Tibial nerve (tissue), 4 donors: ENCODE measurements at regions not wholly inside any gene's neighbourhood (a gene's known extent, or its start where the extent isn't known, plus 50 kb on each side); places are given as distances from the start of the nearest gene placed in this dataset.
A peak's percentile ranks its signal among the peaks of the same experiment; 100 is the strongest.

Experiments used
- DNase-seq, 2 donors: peaks; one replicate each; pipeline ENCODE4 v3.0.0-alpha.2; 2019; ENCODE audit warnings: low spot score in 2 of 2
- H3K27ac ChIP-seq, 4 donors: fragments of 200-600 bp; sonication (generic) in 3 of 4; one replicate each; pipeline ENCODE4 v1.5.1; 2017 to 2019; ENCODE audit warnings: mild to moderate bottlenecking in 1 of 4
- H3K27me3 ChIP-seq, 2 donors: fragments of 200-600 bp; sonication (generic) in 1 of 2; one replicate each; pipeline versions ENCODE4 v1.5.1 to v1.6.0; 2017 to 2019
- H3K36me3 ChIP-seq, 3 donors: fragments of 200-600 bp; sonication (generic); one replicate each; pipeline ENCODE4 v1.5.1; 2018 to 2019
- H3K4me1 ChIP-seq, 4 donors: fragments of 200-600 bp; sonication (generic) in 3 of 4; one replicate each; pipeline ENCODE4 v1.5.1; 2017 to 2019
- H3K4me3 ChIP-seq, 4 donors: fragments of 200-600 bp; sonication (generic) in 3 of 4; one replicate each; pipeline ENCODE4 v1.5.1; 2017 to 2019; ENCODE audit warnings: mild to moderate bottlenecking in 1 of 4, moderate library complexity in 1 of 4
- H3K9me3 ChIP-seq, 4 donors: fragments of 200-600 bp; sonication (generic) in 3 of 4; one replicate each; pipeline ENCODE4 v1.5.1; 2017 to 2019
- EP300 ChIP-seq, 2 donors: sonication (generic); formaldehyde crosslinking; IDR thresholded peaks; one replicate each; pipeline ENCODE4 v1.6.1; 2017; ENCODE audit warnings: antibody characterized with exemption in 2 of 2, mild to moderate bottlenecking in 1 of 2
- POLR2A ChIP-seq, 2 donors: fragments of 450-650 bp; IDR thresholded peaks; one replicate each; pipeline ENCODE4 v1.6.1; 2017; ENCODE audit warnings: antibody characterized with exemption in 2 of 2, mild to moderate bottlenecking in 2 of 2, moderate library complexity in 2 of 2
- WGBS, 2 donors: methylation state at CpG; one replicate each; pipeline ENCODE4 v1.1.5; 2018; 5-methylcytosine and 5-hydroxymethylcytosine counted together
- TF ChIP-seq, protein P1 (sequence below), 5 experiments: fragments of 200-600 bp in 3 of 5; fragments of 450-650 bp in 2 of 5; sonication (generic) in 3 of 5; IDR thresholded peaks; one replicate each; pipeline ENCODE4 v1.5.1; 2016 to 2019; ENCODE audit warnings: antibody characterized with exemption in 5 of 5, mild to moderate bottlenecking in 3 of 5, moderate library complexity in 2 of 5

DNA sequence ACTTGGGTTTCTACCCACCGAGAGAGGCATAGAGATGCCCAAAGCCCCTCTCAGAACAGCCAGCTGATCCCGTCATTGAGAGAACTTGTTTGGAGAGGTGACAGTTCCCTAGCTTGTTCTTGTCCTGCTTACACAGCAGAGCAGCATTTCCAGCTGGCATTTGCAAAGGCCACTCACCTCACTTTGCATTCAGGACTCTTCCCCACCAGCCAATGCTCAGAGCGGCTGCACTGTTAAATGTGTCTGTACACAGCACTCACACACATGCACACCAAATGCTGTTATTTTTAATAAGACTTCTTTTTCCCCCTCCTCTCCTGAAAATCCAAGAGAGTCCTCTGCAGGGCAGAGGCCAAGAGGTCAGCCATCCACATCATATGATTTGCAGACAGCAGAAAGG lies 104.6 kb upstream of the SLC14A2 start:
- WGBS, 2 donors, result 73 to 78% methylated on average over 3 of the region's 3 CpGs

DNA sequence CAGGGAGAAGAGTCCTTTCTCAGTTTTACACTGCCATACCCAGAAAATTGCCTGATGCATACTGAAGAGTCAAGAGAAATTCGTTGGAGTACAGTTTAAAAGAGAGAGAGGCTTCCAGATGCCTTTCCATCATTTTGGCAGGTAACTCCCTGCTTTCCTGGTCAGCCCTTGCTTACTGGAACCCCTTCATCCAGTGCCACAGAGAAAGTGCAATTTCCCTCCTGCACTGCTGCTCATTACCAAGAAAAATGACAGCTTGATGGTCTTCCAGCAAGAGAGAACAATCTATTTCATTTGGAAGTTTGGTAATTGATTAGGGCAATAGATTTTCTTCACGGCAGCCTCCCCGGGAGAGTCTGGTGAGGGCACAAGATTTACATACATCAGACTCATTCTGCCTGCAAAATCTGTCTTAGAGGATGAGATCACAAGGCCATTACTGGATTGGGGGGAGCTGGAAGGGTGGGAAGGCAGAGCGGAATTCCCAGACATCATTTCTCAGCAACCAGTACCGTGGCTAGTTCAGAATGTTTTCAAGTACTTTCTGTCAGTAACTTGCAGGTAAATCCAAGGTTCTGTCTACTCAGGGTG lies 102.8 kb upstream of the SLC14A2 start:
- WGBS, 2 donors, result 69 to 76% methylated on average over 5 of the region's 5 CpGs
- DNase-seq, result no peak
- no peak overlapping the region for H3K4me3 ChIP-seq

More for the DNA sequence above, 104.6 kb upstream of the SLC14A2 start:
- Histone ChIP-seq H3K27me3 (no peaks in the 10 kb centered on the region), H3K36me3 (no peaks in the 10 kb centered on the region), H3K27ac (no peak overlapping the region), H3K4me1 (peaks cover 0 to 10% (median 0%) of the 10 kb centered on the region in 4 donors), H3K9me3 (no peaks in the 10 kb centered on the region), H3K4me3 (no peak overlapping the region)
- no peak for TF ChIP-seq POLR2A (IDR thresholded peaks at IDR 0.05)
- TF ChIP-seq, protein P1, sequence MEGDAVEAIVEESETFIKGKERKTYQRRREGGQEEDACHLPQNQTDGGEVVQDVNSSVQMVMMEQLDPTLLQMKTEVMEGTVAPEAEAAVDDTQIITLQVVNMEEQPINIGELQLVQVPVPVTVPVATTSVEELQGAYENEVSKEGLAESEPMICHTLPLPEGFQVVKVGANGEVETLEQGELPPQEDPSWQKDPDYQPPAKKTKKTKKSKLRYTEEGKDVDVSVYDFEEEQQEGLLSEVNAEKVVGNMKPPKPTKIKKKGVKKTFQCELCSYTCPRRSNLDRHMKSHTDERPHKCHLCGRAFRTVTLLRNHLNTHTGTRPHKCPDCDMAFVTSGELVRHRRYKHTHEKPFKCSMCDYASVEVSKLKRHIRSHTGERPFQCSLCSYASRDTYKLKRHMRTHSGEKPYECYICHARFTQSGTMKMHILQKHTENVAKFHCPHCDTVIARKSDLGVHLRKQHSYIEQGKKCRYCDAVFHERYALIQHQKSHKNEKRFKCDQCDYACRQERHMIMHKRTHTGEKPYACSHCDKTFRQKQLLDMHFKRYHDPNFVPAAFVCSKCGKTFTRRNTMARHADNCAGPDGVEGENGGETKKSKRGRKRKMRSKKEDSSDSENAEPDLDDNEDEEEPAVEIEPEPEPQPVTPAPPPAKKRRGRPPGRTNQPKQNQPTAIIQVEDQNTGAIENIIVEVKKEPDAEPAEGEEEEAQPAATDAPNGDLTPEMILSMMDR (IDR thresholded peaks at IDR 0.05), result no peak
- no peak for TF ChIP-seq EP300 (IDR thresholded peaks at IDR 0.05)
- no peak for DNase-seq

DNA sequence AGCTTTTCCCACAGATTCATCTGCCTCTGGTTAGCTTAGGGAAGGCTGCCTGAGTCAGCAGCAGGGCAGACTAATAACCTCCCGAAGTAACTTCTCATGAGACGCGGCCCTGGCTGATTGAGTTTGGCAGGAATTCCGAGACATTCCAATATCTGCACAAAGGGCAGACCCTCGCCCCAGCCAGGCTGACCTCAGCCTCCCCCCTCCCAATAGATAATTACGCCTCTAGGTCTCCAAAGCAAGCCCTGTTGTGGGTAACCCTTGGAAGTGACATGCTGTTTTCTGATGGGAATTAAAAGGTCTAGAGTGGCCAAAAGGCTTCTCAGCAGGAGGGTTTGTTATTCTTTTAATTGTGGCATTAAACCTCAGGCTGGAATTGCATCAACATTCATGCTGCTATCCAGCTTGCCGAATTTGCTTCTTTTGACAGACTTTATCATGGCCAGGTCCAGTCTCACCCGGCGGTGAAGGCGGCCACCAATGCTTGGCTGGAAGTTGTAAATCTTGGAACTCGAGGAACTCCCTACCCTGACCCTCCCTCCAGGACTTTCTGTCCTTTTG lies 98.0 kb upstream of the SLC14A2 start:
- peak in 1 of 2 donors; percentile 88 for TF ChIP-seq EP300 (IDR thresholded peaks at IDR 0.05)
- TF ChIP-seq, protein P1 (IDR thresholded peaks at IDR 0.05), result no peak
- no peaks in the 10 kb centered on the region for H3K9me3 ChIP-seq
- H3K27ac ChIP-seq, result peak overlapping the region; percentile 35 to 73 (median 42)
- 17 to 22% methylated on average over 10 to 11 of the region's 11 CpGs for WGBS, 2 donors
- peaks cover 0 to 51% (median 10%) of the 10 kb centered on the region in 4 donors for H3K4me1 ChIP-seq
- no peak overlapping the region for H3K4me3 ChIP-seq
- no peaks in the 10 kb centered on the region for H3K36me3 ChIP-seq
- H3K27me3 ChIP-seq, result no peaks in the 10 kb centered on the region
- DNase-seq, result peak; percentile 62 to 64

More for the DNA sequence above, 102.8 kb upstream of the SLC14A2 start:
- H3K4me1 ChIP-seq, result peaks cover 0 to 15% (median 4%) of the 10 kb centered on the region in 4 donors
- H3K36me3 ChIP-seq, result no peaks in the 10 kb centered on the region
- no peaks in the 10 kb centered on the region for H3K9me3 ChIP-seq
- H3K27me3 ChIP-seq, result no peaks in the 10 kb centered on the region
- TF ChIP-seq, protein P1 (IDR thresholded peaks at IDR 0.05), result no peak
- TF ChIP-seq EP300 (IDR thresholded peaks at IDR 0.05) (no peak), POLR2A (IDR thresholded peaks at IDR 0.05) (no peak)
- no peak overlapping the region for H3K27ac ChIP-seq

DNA sequence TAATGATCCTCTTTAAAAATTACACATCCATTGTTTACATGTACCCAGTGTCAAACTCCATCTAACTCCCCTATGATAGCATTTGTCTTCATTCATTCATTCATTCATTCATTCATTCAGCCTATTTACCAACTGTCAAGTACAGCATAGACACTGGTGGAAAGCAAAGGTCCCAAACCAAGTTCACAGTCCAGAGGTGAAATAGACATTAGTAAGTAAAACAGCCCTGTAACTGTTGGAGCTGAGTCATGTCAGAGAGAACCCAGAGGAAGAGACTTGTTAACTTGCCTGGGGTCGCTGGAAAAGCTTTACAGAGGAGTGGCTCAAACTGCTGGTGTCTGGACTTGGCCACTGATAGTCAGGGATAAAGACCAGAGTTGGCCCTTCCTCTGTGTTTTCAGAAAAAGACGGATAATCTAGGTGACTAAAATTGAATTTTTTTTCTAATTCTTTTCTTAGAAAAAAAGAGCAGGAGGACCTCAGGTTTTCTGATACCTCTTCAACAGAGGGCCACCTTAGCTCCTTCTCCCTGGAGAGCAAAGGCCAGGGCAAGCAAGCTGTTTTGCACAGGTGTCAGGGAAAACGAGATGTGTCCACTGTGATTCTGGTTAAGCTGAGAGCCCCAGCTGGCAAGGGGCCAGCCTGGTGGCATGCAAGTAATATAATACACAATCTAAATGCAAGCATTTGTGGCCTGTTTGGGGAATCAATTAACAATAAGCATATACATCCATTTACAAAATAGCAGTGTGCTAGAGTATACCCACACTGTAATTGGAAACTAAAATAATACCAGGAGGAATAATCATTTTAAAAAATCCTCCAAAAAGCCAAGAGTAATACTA lies 96.7 kb upstream of the SLC14A2 start:
- peak overlapping the region in 2 of 4 donors; percentile 2 to 70 for H3K27ac ChIP-seq
- WGBS, 2 donors, result 37% methylated on average over 3 of the region's 3 CpGs
- H3K27me3 ChIP-seq, result no peaks in the 10 kb centered on the region
- no peak for DNase-seq
- TF ChIP-seq POLR2A (IDR thresholded peaks at IDR 0.05), result no peak
- TF ChIP-seq, protein P1 (IDR thresholded peaks at IDR 0.05), result no peak
- no peak for TF ChIP-seq EP300 (IDR thresholded peaks at IDR 0.05)
- H3K9me3 ChIP-seq, result no peaks in the 10 kb centered on the region
- peaks cover 0 to 58% (median 10%) of the 10 kb centered on the region in 4 donors for H3K4me1 ChIP-seq
- no peaks in the 10 kb centered on the region for H3K36me3 ChIP-seq
- no peak overlapping the region for H3K4me3 ChIP-seq
